ENCODE measurements at regions not wholly inside any gene's neighbourhood (a gene's known extent, or its start where the extent isn't known, plus 50 kb on each side); places are given as distances from the start of the nearest gene placed in this dataset.
A peak's percentile ranks its signal among the peaks of the same experiment; 100 is the strongest.

- H3K27ac Mint-ChIP-seq, result no peak overlapping the region
- H3K9me3 Mint-ChIP-seq, result peaks cover 0 to 4% (median 0%) of the 10 kb centered on the region in 7 donors
- DNase-seq, result no peak
- peaks cover 0 to 10% (median 0%) of the 10 kb centered on the region in 3 donors for H3K4me1 Mint-ChIP-seq
- ATAC-seq (ENCODE audit: low read depth in 2 of 2), result no peak
- no peak overlapping the region for H3K4me3 Mint-ChIP-seq
- peaks cover 14 to 22% (median 19%) of the 10 kb centered on the region in 3 donors for H3K27me3 Mint-ChIP-seq
- H3K36me3 Mint-ChIP-seq, result no peaks in the 10 kb centered on the region
Measured at GRCh38 chr10:124160943-124161582, 67.7 kb upstream of the CHST15 start.

GRCh38 chr10:124160176-124160575, 66.8 kb upstream of the CHST15 start:
- H3K9me3 Mint-ChIP-seq, result peaks cover 0 to 4% (median 0%) of the 10 kb centered on the region in 7 donors
- no peaks in the 10 kb centered on the region for H3K36me3 Mint-ChIP-seq
- peak overlapping the region in 1 of 6 donors; percentile 59 for H3K27ac Mint-ChIP-seq
- peaks cover 14 to 22% (median 19%) of the 10 kb centered on the region in 3 donors for H3K27me3 Mint-ChIP-seq
- DNase-seq (no peak), ATAC-seq (ENCODE audit: low read depth in 2 of 2) (no peak)
- H3K4me1 Mint-ChIP-seq, result peaks cover 0 to 9% (median 3%) of the 10 kb centered on the region in 3 donors
- no peak overlapping the region for H3K4me3 Mint-ChIP-seq

- no peak for ATAC-seq (ENCODE audit: low read depth in 2 of 2)
- Mint-ChIP-seq H3K27ac (no peak overlapping the region), H3K4me3 (no peak overlapping the region), H3K27me3 (peaks cover 14 to 22% (median 19%) of the 10 kb centered on the region in 3 donors), H3K36me3 (no peaks in the 10 kb centered on the region), H3K4me1 (peaks cover 0 to 6% (median 3%) of the 10 kb centered on the region in 3 donors), H3K9me3 (peaks cover 0 to 4% (median 0%) of the 10 kb centered on the region in 7 donors)
- DNase-seq, result no peak
Measured at GRCh38 chr10:124159153-124159552, 65.8 kb upstream of the CHST15 start.

- DNase-seq (no peak), ATAC-seq (ENCODE audit: low read depth in 2 of 2) (no peak)
- no peak overlapping the region for H3K4me3 Mint-ChIP-seq
- peaks cover 10 to 22% (median 19%) of the 10 kb centered on the region in 3 donors for H3K27me3 Mint-ChIP-seq
- peaks cover 0 to 6% (median 3%) of the 10 kb centered on the region in 3 donors for H3K4me1 Mint-ChIP-seq
- no peak overlapping the region for H3K27ac Mint-ChIP-seq
- H3K36me3 Mint-ChIP-seq, result no peaks in the 10 kb centered on the region
- peaks cover 0 to 4% (median 0%) of the 10 kb centered on the region in 7 donors for H3K9me3 Mint-ChIP-seq
Measured at GRCh38 chr10:124158592-124158991, 65.2 kb upstream of the CHST15 start.

GRCh38 chr10:124157271-124157681, 63.9 kb upstream of the CHST15 start:
- no peak for DNase-seq
- no peak overlapping the region for H3K4me3 Mint-ChIP-seq
- no peak for ATAC-seq (ENCODE audit: low read depth in 2 of 2)

GRCh38 chr10:124156524-124157260, 63.3 kb upstream of the CHST15 start:
- peaks cover 0 to 4% (median 0%) of the 10 kb centered on the region in 7 donors for H3K9me3 Mint-ChIP-seq
- H3K4me3 Mint-ChIP-seq, result no peak overlapping the region
- H3K36me3 Mint-ChIP-seq, result no peaks in the 10 kb centered on the region
- ATAC-seq (ENCODE audit: low read depth in 2 of 2), result no peak
- H3K4me1 Mint-ChIP-seq, result peaks cover 0 to 3% (median 0%) of the 10 kb centered on the region in 3 donors
- DNase-seq, result no peak
- peaks cover 9 to 14% (median 10%) of the 10 kb centered on the region in 3 donors for H3K27me3 Mint-ChIP-seq
- H3K27ac Mint-ChIP-seq, result no peak overlapping the region

More at GRCh38 chr10:124157271-124157681, 63.9 kb upstream of the CHST15 start:
- Mint-ChIP-seq H3K27ac (no peak overlapping the region), H3K27me3 (peaks cover 9 to 20% (median 16%) of the 10 kb centered on the region in 3 donors), H3K9me3 (peaks cover 0 to 4% (median 0%) of the 10 kb centered on the region in 7 donors), H3K4me1 (peaks cover 0 to 5% (median 3%) of the 10 kb centered on the region in 3 donors), H3K36me3 (no peaks in the 10 kb centered on the region)

GRCh38 chr10:124155781-124156435, 62.5 kb upstream of the CHST15 start:
- H3K27ac Mint-ChIP-seq, result peak overlapping the region in 1 of 6 donors; percentile 62
- H3K4me3 Mint-ChIP-seq, result no peak overlapping the region

GRCh38 chr10:124153023-124153826, 59.8 kb upstream of the CHST15 start:
- H3K36me3 Mint-ChIP-seq, result no peaks in the 10 kb centered on the region
- DNase-seq (peak; percentile 38), ATAC-seq (ENCODE audit: low read depth in 2 of 2) (peak; percentile 73)
- H3K9me3 Mint-ChIP-seq, result peaks cover 0 to 4% (median 0%) of the 10 kb centered on the region in 7 donors
- H3K27me3 Mint-ChIP-seq, result peaks cover 0 to 4% (median 0%) of the 10 kb centered on the region in 3 donors
- peaks cover 3 to 23% (median 10%) of the 10 kb centered on the region in 3 donors for H3K4me1 Mint-ChIP-seq
- H3K4me3 Mint-ChIP-seq, result no peak overlapping the region
- H3K27ac Mint-ChIP-seq, result peak overlapping the region in 1 of 6 donors; percentile 76

More at GRCh38 chr10:124155781-124156435, 62.5 kb upstream of the CHST15 start:
- Mint-ChIP-seq H3K27me3 (peaks cover 8 to 9% (median 8%) of the 10 kb centered on the region in 3 donors), H3K4me1 (peaks cover 0 to 5% (median 0%) of the 10 kb centered on the region in 3 donors), H3K36me3 (no peaks in the 10 kb centered on the region), H3K9me3 (peaks cover 0 to 4% (median 0%) of the 10 kb centered on the region in 7 donors)
- ATAC-seq (ENCODE audit: low read depth in 2 of 2) (no peak), DNase-seq (no peak)

- peak in 1 of 2 donors; percentile 19 for ATAC-seq (ENCODE audit: low read depth in 2 of 2)
- DNase-seq, result no peak
- Mint-ChIP-seq H3K27ac (peak overlapping the region in 1 of 6 donors; percentile 76), H3K27me3 (no peaks in the 10 kb centered on the region), H3K4me1 (peaks cover 3 to 23% (median 10%) of the 10 kb centered on the region in 3 donors), H3K4me3 (peak overlapping the region in 1 of 8 donors; percentile 28), H3K9me3 (no peaks in the 10 kb centered on the region), H3K36me3 (no peaks in the 10 kb centered on the region)
Measured at GRCh38 chr10:124152139-124153022, 59.0 kb upstream of the CHST15 start.

GRCh38 chr10:124151466-124152095, 58.2 kb upstream of the CHST15 start:
- Mint-ChIP-seq H3K9me3 (no peaks in the 10 kb centered on the region), H3K27me3 (no peaks in the 10 kb centered on the region), H3K27ac (peak overlapping the region in 1 of 6 donors; percentile 65), H3K4me3 (peak overlapping the region in 3 of 8 donors; percentile 48 to 61 (median 48)), H3K36me3 (no peaks in the 10 kb centered on the region), H3K4me1 (peaks cover 3 to 23% (median 10%) of the 10 kb centered on the region in 3 donors)
- ATAC-seq (ENCODE audit: low read depth in 2 of 2) (no peak), DNase-seq (no peak)

GRCh38 chr10:124150807-124151417, 57.5 kb upstream of the CHST15 start:
- DNase-seq, result no peak
- Mint-ChIP-seq H3K27me3 (no peaks in the 10 kb centered on the region), H3K4me3 (peak overlapping the region in 1 of 8 donors; percentile 48), H3K4me1 (peaks cover 3 to 23% (median 10%) of the 10 kb centered on the region in 3 donors), H3K9me3 (no peaks in the 10 kb centered on the region), H3K27ac (no peak overlapping the region), H3K36me3 (no peaks in the 10 kb centered on the region)
- no peak for ATAC-seq (ENCODE audit: low read depth in 2 of 2)

Measured in naive B cell (primary cell).